Immature natural killer cell (primary cell): ENCODE measurements at regions not wholly inside any gene's neighbourhood (a gene's known extent, or its start where the extent isn't known, plus 50 kb on each side); places are given as distances from the start of the nearest gene placed in this dataset.
"Not testable (repeated sequence)": the region's sequence is repeated elsewhere in the genome, so short reads cannot be mapped to it uniquely, and the experiment has no call there.

Experiments used
- DNase-seq, 3 donors: peaks; one replicate each; pipeline ENCODE4 v3.0.0; 2022; ENCODE audit warnings: mixed read lengths in 1 of 3
- H3K27ac Mint-ChIP-seq, 6 donors: one replicate each; pipeline ENCODE4 v1.8.0; 2020; ENCODE audit warnings: mixed read lengths in 6 of 6, mild to moderate bottlenecking in 5 of 6, inconsistent platforms in 4 of 6, moderate library complexity in 3 of 6
- H3K27me3 Mint-ChIP-seq, 3 donors: one replicate each; pipeline ENCODE4 v1.8.0; 2020 to 2021; ENCODE audit warnings: low read depth in 3 of 3, mild to moderate bottlenecking in 3 of 3, mixed read lengths in 3 of 3, moderate library complexity in 3 of 3, inconsistent platforms in 1 of 3
- H3K36me3 Mint-ChIP-seq, 3 donors: one replicate each; pipeline ENCODE4 v1.8.0; 2020; ENCODE audit warnings: mixed read lengths in 3 of 3, inconsistent platforms in 2 of 3, mild to moderate bottlenecking in 2 of 3
- H3K4me1 Mint-ChIP-seq, 2 donors: one replicate each; pipeline ENCODE4 v1.8.0; 2020; ENCODE audit warnings: inconsistent platforms in 2 of 2, mild to moderate bottlenecking in 2 of 2, mixed read lengths in 2 of 2, moderate library complexity in 1 of 2
- H3K4me3 Mint-ChIP-seq, 5 donors: one replicate each; pipeline ENCODE4 v1.8.0; 2020; ENCODE audit warnings: mild to moderate bottlenecking in 5 of 5, mixed read lengths in 5 of 5, inconsistent platforms in 3 of 5, moderate library complexity in 3 of 5
- H3K9me3 Mint-ChIP-seq, 6 donors: one replicate each; pipeline ENCODE4 v1.8.0; 2020; ENCODE audit warnings: mild to moderate bottlenecking in 6 of 6, mixed read lengths in 6 of 6, inconsistent platforms in 4 of 6, moderate library complexity in 3 of 6

DNA sequence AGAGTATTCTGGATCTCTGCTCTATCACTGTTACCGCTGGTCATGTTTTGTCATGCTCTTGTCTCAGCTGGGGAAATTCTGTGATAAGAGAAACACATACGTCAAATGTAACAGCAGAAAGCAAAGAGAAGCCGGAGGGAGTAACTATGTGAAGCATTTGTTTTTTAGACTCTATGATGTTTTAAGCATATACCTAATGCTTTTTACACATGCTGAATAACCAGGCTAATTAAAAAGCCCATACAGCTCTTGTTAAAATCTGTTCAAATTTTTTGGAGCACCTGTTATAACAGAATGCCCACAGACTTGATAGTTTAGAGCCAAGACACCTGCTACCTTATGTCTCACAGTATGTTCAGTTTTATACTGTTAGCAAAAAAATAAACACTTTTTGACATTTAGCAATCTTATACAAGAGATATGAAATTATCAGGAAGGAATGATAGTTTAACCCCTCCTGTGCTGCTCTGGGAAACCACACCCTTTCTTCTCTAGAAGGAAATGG lies 92.3 kb upstream of the TANK start:
- H3K36me3 Mint-ChIP-seq, result no peaks in the 10 kb centered on the region
- DNase-seq, result no peak
- peaks cover 1 to 5% (median 4%) of the 10 kb centered on the region in 3 donors for H3K27me3 Mint-ChIP-seq
- H3K4me1 Mint-ChIP-seq, result peaks cover 0 to 6% of the 10 kb centered on the region in 2 donors
- no peak overlapping the region for H3K27ac Mint-ChIP-seq
- no peak overlapping the region for H3K4me3 Mint-ChIP-seq
- H3K9me3 Mint-ChIP-seq, result no peaks in the 10 kb centered on the region

DNA sequence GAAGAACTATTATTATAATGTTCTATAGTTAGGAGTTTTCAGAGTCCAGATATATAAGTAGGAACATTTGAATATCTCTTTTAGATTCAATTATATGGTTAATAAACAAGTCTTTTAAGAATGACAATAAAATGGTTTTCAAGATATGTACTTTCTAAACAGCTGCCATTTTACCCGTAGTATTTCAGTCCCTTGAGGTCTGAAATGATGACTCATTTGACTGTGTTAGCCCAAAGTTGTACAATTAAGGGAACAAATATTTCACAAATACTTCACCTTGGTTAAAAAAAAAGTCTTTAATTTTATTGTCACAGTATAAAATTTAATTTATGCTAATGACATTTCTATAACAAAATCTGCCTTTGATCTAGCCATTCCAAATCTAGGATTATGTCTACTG lies 91.6 kb upstream of the TANK start:
- Mint-ChIP-seq H3K27ac (no peak overlapping the region), H3K4me1 (peaks cover 0 to 2% of the 10 kb centered on the region in 2 donors), H3K36me3 (no peaks in the 10 kb centered on the region), H3K4me3 (no peak overlapping the region), H3K27me3 (peaks cover 1 to 4% (median 3%) of the 10 kb centered on the region in 3 donors), H3K9me3 (no peaks in the 10 kb centered on the region)
- DNase-seq, result no peak

DNA sequence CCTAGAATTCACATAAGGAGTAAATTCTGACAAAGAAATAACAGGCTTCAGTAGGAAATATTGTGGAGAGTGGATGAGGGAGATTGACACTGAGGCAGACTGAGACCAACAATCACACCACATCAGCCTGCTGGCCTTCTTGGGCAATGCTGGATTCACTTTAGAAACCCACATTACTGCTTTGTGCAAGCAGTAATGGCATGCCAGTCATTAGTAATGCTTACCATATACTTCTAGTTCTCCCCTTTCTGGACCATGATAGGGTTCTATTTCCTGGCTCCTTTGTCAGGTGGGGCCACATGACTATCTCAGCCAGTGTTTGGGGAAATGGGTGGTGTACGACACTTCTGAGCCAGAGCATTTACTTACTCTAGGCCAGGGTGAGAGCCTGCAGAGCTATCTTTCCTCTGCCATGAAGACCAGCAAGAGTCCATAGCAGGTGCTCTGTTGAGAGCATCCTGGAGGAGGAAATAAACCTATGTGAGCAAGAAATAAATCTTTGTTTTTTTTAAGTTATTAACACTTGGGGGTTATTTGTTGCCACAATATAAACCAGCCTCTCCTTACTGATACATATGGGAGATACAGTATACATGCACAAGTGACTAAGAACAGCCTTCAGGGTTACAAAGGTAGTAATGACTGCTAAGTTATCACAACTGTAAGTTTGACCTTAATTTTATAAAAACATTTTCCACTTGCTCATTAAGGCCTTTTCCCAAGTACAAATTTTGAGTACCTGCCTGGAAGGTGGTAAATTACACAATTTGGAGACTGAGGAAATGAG lies 89.3 kb upstream of the TANK start:
- H3K4me3 Mint-ChIP-seq, result no peak overlapping the region
- peaks cover 0 to 4% (median 2%) of the 10 kb centered on the region in 3 donors for H3K27me3 Mint-ChIP-seq
- no peaks in the 10 kb centered on the region for H3K9me3 Mint-ChIP-seq
- no peaks in the 10 kb centered on the region for H3K36me3 Mint-ChIP-seq
- no peak for DNase-seq
- no peak overlapping the region for H3K27ac Mint-ChIP-seq
- H3K4me1 Mint-ChIP-seq, result peaks cover 0 to 3% of the 10 kb centered on the region in 2 donors

DNA sequence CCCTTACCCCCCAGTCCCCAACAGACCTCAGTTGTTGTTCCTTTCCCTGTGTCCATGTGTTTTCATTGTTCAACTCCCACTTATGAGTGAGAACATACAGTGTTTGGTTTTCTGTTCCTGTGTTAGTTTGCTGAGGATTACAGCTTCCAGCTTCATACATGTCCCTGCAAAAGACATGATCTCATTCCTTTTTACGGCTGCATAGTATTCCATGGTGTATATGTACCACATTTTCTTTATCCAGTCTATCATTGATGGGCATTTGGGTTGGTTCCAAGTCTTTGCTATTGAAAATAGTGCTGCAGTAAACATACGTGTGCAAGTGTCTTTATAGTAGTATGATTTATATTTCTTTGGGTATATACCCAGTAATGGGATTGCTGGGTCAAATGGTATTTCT lies 87.8 kb upstream of the TANK start:
- H3K9me3 Mint-ChIP-seq, H3K4me3 Mint-ChIP-seq, DNase-seq, H3K27me3 Mint-ChIP-seq, H3K27ac Mint-ChIP-seq, H3K36me3 Mint-ChIP-seq: not testable (repeated sequence)
- peaks cover 12 to 18% of the 10 kb centered on the region in 2 donors for H3K4me1 Mint-ChIP-seq

DNA sequence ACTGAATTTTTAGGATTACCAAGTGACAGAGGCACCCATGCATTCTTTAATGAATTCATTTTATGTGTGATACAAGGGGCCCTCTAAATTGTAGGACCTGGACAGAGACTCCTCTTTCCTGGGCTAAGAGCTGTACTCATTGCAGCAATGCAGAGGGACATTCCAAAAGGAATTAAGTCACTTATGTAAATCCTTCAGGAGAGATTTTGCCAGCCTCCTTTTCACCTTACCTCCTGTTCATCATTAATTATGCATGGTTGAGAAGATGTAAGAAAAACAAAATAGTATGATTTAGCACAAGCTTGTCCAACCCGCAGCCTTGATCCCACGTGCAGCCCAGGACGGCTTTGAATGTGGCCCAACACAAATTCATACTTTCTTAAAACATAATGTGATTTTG lies 84.5 kb upstream of the TANK start:
- Mint-ChIP-seq H3K9me3 (peaks cover 0 to 2% (median 0%) of the 10 kb centered on the region in 6 donors), H3K27me3 (peaks cover 0 to 3% (median 2%) of the 10 kb centered on the region in 3 donors), H3K36me3 (no peaks in the 10 kb centered on the region), H3K27ac (no peak overlapping the region), H3K4me1 (peaks cover 27 to 35% of the 10 kb centered on the region in 2 donors), H3K4me3 (no peak overlapping the region)
- no peak for DNase-seq

DNA sequence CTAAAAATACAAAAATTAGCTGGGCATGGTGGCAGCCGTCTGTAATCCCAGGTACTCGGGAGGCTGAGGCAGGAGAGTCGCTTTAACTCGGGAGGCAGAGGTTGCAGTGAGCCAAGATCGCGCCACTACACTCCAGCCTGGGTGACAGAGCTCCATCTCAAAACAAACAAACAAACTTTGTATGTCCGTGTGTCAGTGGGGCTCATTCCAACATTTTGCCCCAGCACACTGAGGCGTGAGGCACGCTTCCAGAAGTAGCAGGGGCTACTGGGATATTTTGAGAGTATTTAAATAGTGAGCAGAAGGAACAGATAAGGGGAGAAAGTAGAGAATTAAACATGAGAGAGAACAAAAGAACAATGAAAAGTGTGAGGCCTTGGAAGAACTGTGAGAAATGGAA lies 83.3 kb upstream of the TANK start:
- Mint-ChIP-seq H3K27me3 (peaks cover 0 to 6% (median 3%) of the 10 kb centered on the region in 3 donors), H3K4me3 (peak overlapping the region; percentile 13 to 63 (median 54)), H3K27ac (peak overlapping the region in 3 of 6 donors; percentile 13 to 44 (median 40)), H3K36me3 (no peaks in the 10 kb centered on the region), H3K4me1 (peaks cover 27 to 35% of the 10 kb centered on the region in 2 donors), H3K9me3 (peaks cover 0 to 2% (median 0%) of the 10 kb centered on the region in 6 donors)
- DNase-seq, result no peak

DNA sequence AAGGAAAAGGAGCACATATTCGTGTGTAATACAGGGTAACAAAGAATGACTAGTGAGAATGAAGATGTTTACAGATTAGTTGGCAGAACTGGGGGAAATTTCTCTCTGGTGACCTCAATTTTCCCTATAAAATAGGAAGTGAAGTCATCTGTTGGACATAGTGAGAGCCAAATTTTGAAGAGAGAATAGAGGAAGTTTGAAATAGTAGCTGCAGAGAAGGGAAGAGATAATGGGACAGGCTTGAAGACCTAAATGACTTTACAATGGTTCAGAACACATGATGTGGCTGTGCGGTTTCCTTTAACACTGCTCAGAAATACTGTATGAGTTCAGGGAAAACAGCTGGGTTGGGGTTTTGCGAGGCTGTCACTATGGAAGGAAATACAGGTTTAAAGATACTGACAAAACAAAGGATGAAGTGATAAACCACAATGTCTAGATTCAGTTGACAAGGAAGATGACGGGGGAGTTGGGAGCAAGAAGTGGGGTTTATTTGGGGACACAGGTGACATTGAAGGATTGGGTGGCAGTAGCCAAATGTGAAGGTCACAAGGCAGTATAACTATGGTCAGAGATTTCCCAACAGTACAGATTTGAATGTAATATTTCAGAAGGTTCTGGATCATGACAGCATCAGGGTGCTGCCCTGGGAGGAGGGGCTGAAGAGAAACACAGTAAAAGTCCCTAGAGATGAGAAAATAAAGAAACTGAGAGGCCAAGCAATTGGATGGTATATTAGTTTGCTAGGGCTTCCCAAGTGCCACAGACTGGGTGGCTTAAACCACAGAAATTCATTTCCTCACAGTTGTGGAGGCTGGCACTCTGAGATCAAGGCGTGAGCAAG lies 82.6 kb upstream of the TANK start:
- peaks cover 27 to 35% of the 10 kb centered on the region in 2 donors for H3K4me1 Mint-ChIP-seq
- peaks cover 0 to 2% (median 0%) of the 10 kb centered on the region in 6 donors for H3K9me3 Mint-ChIP-seq
- H3K27ac Mint-ChIP-seq, result peak overlapping the region; percentile 13 to 71 (median 46)
- DNase-seq, result peak; percentile 48 to 61 (median 50)
- peaks cover 0 to 3% (median 3%) of the 10 kb centered on the region in 3 donors for H3K27me3 Mint-ChIP-seq
- H3K36me3 Mint-ChIP-seq, result no peaks in the 10 kb centered on the region
- H3K4me3 Mint-ChIP-seq, result peak overlapping the region; percentile 13 to 63 (median 54)

DNA sequence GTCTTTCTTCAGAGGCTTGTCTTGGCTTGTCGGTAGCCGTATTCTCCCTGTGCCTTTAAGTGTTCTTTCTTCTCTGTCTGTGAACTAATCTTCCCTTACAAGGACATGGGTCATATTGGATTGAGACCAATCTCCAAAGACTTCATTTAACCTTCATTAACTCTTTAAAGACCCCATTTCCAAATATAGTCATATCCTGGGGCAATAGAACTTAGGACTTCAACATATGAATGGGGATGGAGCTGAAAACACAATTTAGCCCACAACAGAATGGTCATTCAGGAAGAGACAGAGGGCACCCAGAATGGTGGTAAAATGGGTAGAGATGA lies 82.1 kb upstream of the TANK start:
- Mint-ChIP-seq H3K9me3 (peaks cover 0 to 2% (median 0%) of the 10 kb centered on the region in 6 donors), H3K36me3 (no peaks in the 10 kb centered on the region), H3K4me1 (peaks cover 27 to 35% of the 10 kb centered on the region in 2 donors), H3K27ac (peak overlapping the region in 3 of 6 donors; percentile 42 to 71 (median 44)), H3K27me3 (peaks cover 0 to 3% (median 3%) of the 10 kb centered on the region in 3 donors), H3K4me3 (peak overlapping the region in 1 of 5 donors; percentile 41)
- no peak for DNase-seq

DNA sequence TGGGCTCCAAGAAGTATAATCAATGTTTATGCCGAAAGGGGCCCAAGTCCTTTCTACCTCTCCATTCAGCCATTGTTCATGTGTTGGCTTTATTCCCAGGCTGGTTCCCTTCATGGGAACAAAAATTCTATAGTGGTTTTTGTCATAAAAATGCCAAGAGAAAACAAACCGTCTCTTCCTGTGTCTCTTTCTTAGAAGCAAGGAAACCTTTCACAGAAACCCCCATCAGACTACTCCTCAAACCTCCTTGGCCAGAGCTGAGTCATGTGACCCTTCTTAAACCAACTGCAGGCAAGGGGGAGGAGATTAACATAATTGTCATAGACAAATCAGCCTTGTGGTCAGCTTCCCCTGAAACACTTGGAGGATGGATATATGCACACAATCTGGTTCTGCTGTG lies 75.1 kb upstream of the TANK start:
- no peak for DNase-seq

DNA sequence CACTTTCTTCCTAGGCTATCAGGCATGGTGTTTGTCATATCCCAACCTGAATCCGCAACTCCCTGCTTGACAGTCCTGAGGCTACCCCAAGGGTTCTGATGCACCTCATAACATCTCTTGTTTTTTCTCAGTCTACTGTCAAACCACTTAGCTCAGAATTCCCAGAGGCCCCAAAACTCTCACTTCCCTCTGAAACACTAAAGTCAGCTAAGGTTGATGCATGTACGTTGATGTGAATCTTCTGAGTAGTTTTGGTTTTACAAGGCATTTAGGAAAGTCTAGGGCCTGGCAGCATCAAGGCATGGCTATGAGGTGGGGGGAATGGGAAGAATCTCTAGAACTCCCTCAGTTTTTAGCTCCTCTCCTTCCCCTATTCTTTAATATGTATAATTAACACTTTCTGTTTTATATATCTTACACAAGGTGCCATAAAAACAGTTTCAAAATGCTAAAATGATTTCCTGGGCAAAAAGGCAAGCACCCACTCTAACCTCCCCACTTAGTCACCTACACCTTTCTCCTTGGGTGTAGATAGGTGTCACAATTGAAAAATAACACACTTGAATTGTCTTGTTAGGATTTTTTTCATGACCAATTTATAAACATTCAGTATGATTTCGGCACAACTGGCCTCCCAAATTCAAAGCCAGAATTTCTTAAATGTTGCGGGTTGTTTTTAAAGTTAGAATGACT lies 71.4 kb upstream of the TANK start:
- Mint-ChIP-seq H3K36me3 (no peaks in the 10 kb centered on the region), H3K27me3 (peaks cover 4 to 13% (median 6%) of the 10 kb centered on the region in 3 donors), H3K27ac (no peak overlapping the region), H3K4me3 (no peak overlapping the region), H3K4me1 (peaks cover 6 to 15% of the 10 kb centered on the region in 2 donors), H3K9me3 (peaks cover 0 to 4% (median 0%) of the 10 kb centered on the region in 6 donors)
- no peak for DNase-seq

More for the DNA sequence above, 75.1 kb upstream of the TANK start:
- Mint-ChIP-seq H3K4me3 (no peak overlapping the region), H3K4me1 (peaks cover 0 to 6% of the 10 kb centered on the region in 2 donors), H3K27me3 (peaks cover 6 to 17% (median 9%) of the 10 kb centered on the region in 3 donors), H3K36me3 (no peaks in the 10 kb centered on the region), H3K27ac (no peak overlapping the region), H3K9me3 (peaks cover 0 to 4% (median 0%) of the 10 kb centered on the region in 6 donors)

DNA sequence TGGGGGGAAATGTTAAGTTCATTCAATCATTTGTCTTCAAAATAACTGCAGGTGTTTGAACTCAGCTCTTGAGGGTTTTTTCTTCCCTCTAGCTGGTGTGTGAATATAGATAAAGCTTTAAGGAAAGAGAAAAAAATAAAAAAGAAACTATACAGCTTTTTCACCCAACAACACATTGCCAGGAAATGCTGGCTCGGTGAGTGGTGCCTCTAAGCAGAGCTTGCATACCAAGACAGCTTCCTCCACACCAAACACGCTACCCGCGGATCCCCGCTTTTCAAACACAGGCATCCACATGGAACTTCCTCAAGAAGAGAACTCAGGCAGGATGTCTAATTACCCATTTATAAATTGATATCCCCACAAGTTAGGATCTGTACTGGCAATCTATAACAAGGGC lies 69.8 kb upstream of the TANK start:
- Mint-ChIP-seq H3K36me3 (no peaks in the 10 kb centered on the region), H3K27ac (no peak overlapping the region), H3K4me1 (peaks cover 6 to 20% of the 10 kb centered on the region in 2 donors), H3K27me3 (peaks cover 0 to 3% (median 2%) of the 10 kb centered on the region in 3 donors), H3K9me3 (no peaks in the 10 kb centered on the region), H3K4me3 (peak overlapping the region in 3 of 5 donors; percentile 29 to 51 (median 45))
- peak in 2 of 3 donors; percentile 11 to 12 for DNase-seq

DNA sequence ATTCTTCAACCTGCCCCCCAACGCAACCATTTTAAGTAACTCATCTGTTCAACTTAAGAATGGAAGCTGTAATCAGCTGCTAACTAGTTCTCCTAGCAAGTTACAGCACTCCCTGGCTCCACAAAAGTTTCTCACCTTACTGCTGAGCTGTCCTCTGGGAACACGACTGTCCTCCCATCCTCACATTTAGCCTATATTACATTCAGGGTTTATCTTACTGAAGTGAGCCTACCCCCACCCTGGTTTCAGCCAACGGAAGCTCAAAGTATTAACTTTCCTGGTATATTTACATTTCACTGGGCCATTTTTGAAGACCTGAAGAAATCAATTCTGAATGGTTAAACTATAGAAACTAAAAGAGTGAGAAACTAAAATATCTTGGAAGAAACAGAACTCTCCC lies 64.9 kb upstream of the TANK start:
- peaks cover 1 to 7% (median 3%) of the 10 kb centered on the region in 3 donors for H3K27me3 Mint-ChIP-seq
- no peak for DNase-seq
- H3K4me1 Mint-ChIP-seq, result peaks cover 5 to 12% of the 10 kb centered on the region in 2 donors
- no peak overlapping the region for H3K4me3 Mint-ChIP-seq
- no peaks in the 10 kb centered on the region for H3K36me3 Mint-ChIP-seq
- H3K9me3 Mint-ChIP-seq, result peaks cover 0 to 4% (median 0%) of the 10 kb centered on the region in 6 donors
- H3K27ac Mint-ChIP-seq, result peak overlapping the region in 1 of 6 donors; percentile 46

DNA sequence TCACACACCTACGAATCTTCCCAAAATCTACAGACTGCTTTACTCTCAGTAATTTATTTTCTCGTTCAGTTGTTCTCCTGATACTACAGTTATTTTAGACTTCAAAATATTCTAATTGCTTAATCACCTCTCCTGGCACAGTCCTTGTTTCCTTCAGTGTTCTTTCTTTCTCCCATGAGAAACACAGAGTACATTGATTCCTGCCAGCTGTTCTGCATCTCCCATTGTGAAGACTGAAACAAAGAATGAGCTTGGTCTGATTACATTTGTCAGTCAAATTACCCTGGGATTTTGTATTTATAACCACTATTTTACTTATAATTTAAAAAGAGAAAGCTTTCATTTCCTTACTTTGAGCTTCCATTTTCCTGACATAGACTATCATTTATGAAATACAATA lies 63.9 kb upstream of the TANK start:
- H3K27me3 Mint-ChIP-seq, result peaks cover 1 to 7% (median 3%) of the 10 kb centered on the region in 3 donors
- H3K36me3 Mint-ChIP-seq, result no peaks in the 10 kb centered on the region
- H3K27ac Mint-ChIP-seq, result no peak overlapping the region
- H3K9me3 Mint-ChIP-seq, result peaks cover 0 to 4% (median 0%) of the 10 kb centered on the region in 6 donors
- DNase-seq, result no peak
- peaks cover 0 to 5% of the 10 kb centered on the region in 2 donors for H3K4me1 Mint-ChIP-seq
- no peak overlapping the region for H3K4me3 Mint-ChIP-seq
